Ecto neural progenitor cell (in vitro differentiated cells): ENCODE measurements at regions not wholly inside any gene's neighbourhood (a gene's known extent, or its start where the extent isn't known, plus 50 kb on each side); places are given as distances from the start of the nearest gene placed in this dataset.
"Not testable (repeated sequence)": the region's sequence is repeated elsewhere in the genome, so short reads cannot be mapped to it uniquely, and the experiment has no call there.

Source experiments
- DNase-seq: peaks from one replicate; pipeline ENCODE4 v3.0.0-alpha.2; 2018; ENCODE audit warnings: low spot score

- no peak for DNase-seq
These were observed 213.5 kb upstream of the POU1F1 start for GRCh38 chr3:87489892-87490291.

GRCh38 chr3:87488765-87489164 is 212.4 kb upstream of the POU1F1 start:
- no peak for DNase-seq

GRCh38 chr3:87486635-87487034 is 210.3 kb upstream of the POU1F1 start:
- DNase-seq = not testable (repeated sequence)

- no peak for DNase-seq
These were observed 209.7 kb upstream of the POU1F1 start for GRCh38 chr3:87486115-87486514.

GRCh38 chr3:87478716-87479115 is 202.3 kb upstream of the POU1F1 start:
- no peak for DNase-seq

- no peak for DNase-seq
These were observed 197.6 kb upstream of the POU1F1 start for GRCh38 chr3:87473944-87474343.

- DNase-seq = no peak
These were observed 192.6 kb upstream of the POU1F1 start for GRCh38 chr3:87468938-87469337.

- DNase-seq = no peak
These were observed 191.9 kb upstream of the POU1F1 start for GRCh38 chr3:87468235-87468634.

GRCh38 chr3:87462228-87462627 is 185.8 kb upstream of the POU1F1 start:
- no peak for DNase-seq

- no peak for DNase-seq
These were observed 185.1 kb upstream of the POU1F1 start for GRCh38 chr3:87461443-87461842.

- DNase-seq = no peak
These were observed 184.7 kb upstream of the POU1F1 start for GRCh38 chr3:87461036-87461435.

- DNase-seq = no peak
These were observed 172.2 kb upstream of the POU1F1 start for GRCh38 chr3:87448558-87448957.

GRCh38 chr3:87446849-87447387 is 170.5 kb upstream of the POU1F1 start:
- DNase-seq = no peak

- DNase-seq = no peak
These were observed 166.1 kb upstream of the POU1F1 start for GRCh38 chr3:87442470-87442869.

- DNase-seq = no peak
These were observed 161.4 kb upstream of the POU1F1 start for GRCh38 chr3:87437765-87438164.

GRCh38 chr3:87436781-87437543 is 160.6 kb upstream of the POU1F1 start:
- DNase-seq = no peak

- DNase-seq = no peak
These were observed 159.7 kb upstream of the POU1F1 start for GRCh38 chr3:87435926-87436620.

GRCh38 chr3:87433445-87433844 is 157.1 kb upstream of the POU1F1 start:
- not testable (repeated sequence) for DNase-seq

GRCh38 chr3:87426918-87427317 is 150.5 kb upstream of the POU1F1 start:
- DNase-seq = no peak

- no peak for DNase-seq
These were observed 148.7 kb upstream of the POU1F1 start for GRCh38 chr3:87425056-87425455.

GRCh38 chr3:87423336-87423735 is 147.0 kb upstream of the POU1F1 start:
- no peak for DNase-seq

GRCh38 chr3:87422333-87422732 is 145.9 kb upstream of the POU1F1 start:
- no peak for DNase-seq

- DNase-seq = no peak
These were observed 143.8 kb upstream of the POU1F1 start for GRCh38 chr3:87420171-87420570.
